Body of pancreas (tissue), 4 donors: ENCODE measurements at regions not wholly inside any gene's neighbourhood (a gene's known extent, or its start where the extent isn't known, plus 50 kb on each side); places are given as distances from the start of the nearest gene placed in this dataset.

ENCODE experiments used
- ATAC-seq: fragments of 150-250 bp; one replicate; pipeline ENCODE4 v1.9.1; 2016
- DNase-seq, 4 donors: peaks; one replicate each; pipeline ENCODE4 v3.0.0-alpha.2; 2019
- H3K27ac ChIP-seq, 4 donors: fragments of 200-600 bp; sonication (generic); 1 replicate in 3 of 4; 2 replicates in 1 of 4; pipeline versions ENCODE4 v1.5.1 to v1.6.1; 2016 to 2019; ENCODE audit warnings: mild to moderate bottlenecking in 1 of 4, mixed read lengths in 1 of 4, moderate library complexity in 1 of 4
- H3K27me3 ChIP-seq, 2 donors: fragments of 200-600 bp; sonication (generic); one replicate each; pipeline ENCODE4 v1.6.0; 2016; ENCODE audit warnings: mild to moderate bottlenecking in 1 of 2
- H3K36me3 ChIP-seq, 2 donors: fragments of 200-600 bp; sonication (generic); replicated peaks in 1 of 2; 2 replicates each; pipeline ENCODE4 v1.5.1; 2016; ENCODE audit warnings: low read depth in 2 of 2; ENCODE audit not compliant: insufficient read depth in 1 of 2
- H3K4me1 ChIP-seq: fragments of 200-600 bp; sonication (generic); one replicate; pipeline ENCODE4 v1.6.0; 2016
- H3K4me3 ChIP-seq, 2 donors: fragments of 200-600 bp; sonication (generic); 1 replicate in 1 of 2; 2 replicates in 1 of 2; pipeline ENCODE4 v1.5.1; 2016 to 2019
- H3K9me3 ChIP-seq, 3 donors: fragments of 200-600 bp; sonication (generic); 1 replicate in 2 of 3; 2 replicates in 1 of 3; pipeline ENCODE4 v1.5.1; 2016
- POLR2A ChIP-seq, 3 donors: fragments of 450-650 bp; IDR thresholded peaks; one replicate each; pipeline ENCODE4 v1.6.1; 2016; ENCODE audit warnings: antibody characterized with exemption in 3 of 3, mild to moderate bottlenecking in 2 of 3
- WGBS, 2 donors: methylation state at CpG; one replicate each; pipeline ENCODE4 v1.1.5; 2017; 5-methylcytosine and 5-hydroxymethylcytosine counted together
- intact Hi-C: fragments of 100-400 bp; cut with DNase I; formaldehyde crosslinking; loops from one replicate; pipeline ENCODE4 v1.15.1; 2023
- TF ChIP-seq, protein P1 (sequence below), 7 experiments: fragments of 450-650 bp in 4 of 7; fragments of 200-600 bp in 3 of 7; sonication (generic) in 3 of 7; IDR thresholded peaks; one replicate each; pipeline ENCODE4 v1.5.1; 2016 to 2019; ENCODE audit warnings: antibody characterized with exemption in 7 of 7

DNA sequence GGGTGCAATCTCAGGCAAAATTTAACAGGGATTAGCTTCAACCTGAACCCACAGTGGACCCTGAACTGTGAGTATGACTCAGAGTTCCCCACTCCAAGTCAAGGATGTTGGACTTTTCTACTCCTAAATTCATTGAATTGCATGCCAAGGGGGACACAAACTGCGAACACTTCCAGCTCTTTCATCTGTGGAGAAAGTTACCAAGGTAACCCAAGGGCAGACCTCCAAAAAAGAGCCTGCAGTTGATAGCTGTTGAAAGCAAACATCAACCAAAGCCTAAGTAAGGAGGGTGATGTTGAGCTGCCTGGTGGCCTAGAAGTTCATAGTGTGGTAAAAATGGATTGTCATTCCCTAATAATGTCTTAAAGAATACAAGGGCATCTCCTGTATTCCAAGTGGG is 1242.9 kb downstream of the C4orf33 start:
- Histone ChIP-seq H3K9me3 (no peaks in the 10 kb centered on the region), H3K27me3 (no peaks in the 10 kb centered on the region), H3K36me3 (no peaks in the 10 kb centered on the region), H3K4me1 (no peaks in the 10 kb centered on the region), H3K27ac (no peak overlapping the region), H3K4me3 (no peak overlapping the region)
- DNase-seq, result no peak
- TF ChIP-seq, protein P1, sequence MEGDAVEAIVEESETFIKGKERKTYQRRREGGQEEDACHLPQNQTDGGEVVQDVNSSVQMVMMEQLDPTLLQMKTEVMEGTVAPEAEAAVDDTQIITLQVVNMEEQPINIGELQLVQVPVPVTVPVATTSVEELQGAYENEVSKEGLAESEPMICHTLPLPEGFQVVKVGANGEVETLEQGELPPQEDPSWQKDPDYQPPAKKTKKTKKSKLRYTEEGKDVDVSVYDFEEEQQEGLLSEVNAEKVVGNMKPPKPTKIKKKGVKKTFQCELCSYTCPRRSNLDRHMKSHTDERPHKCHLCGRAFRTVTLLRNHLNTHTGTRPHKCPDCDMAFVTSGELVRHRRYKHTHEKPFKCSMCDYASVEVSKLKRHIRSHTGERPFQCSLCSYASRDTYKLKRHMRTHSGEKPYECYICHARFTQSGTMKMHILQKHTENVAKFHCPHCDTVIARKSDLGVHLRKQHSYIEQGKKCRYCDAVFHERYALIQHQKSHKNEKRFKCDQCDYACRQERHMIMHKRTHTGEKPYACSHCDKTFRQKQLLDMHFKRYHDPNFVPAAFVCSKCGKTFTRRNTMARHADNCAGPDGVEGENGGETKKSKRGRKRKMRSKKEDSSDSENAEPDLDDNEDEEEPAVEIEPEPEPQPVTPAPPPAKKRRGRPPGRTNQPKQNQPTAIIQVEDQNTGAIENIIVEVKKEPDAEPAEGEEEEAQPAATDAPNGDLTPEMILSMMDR (IDR thresholded peaks at IDR 0.05), result no peak
- TF ChIP-seq POLR2A (IDR thresholded peaks at IDR 0.05), result no peak
- 61 to 86% methylated on average over 1 of the region's 1 CpG for WGBS, 2 donors
- ATAC-seq, result no peak
- intact Hi-C loops, result no loop called here

DNA sequence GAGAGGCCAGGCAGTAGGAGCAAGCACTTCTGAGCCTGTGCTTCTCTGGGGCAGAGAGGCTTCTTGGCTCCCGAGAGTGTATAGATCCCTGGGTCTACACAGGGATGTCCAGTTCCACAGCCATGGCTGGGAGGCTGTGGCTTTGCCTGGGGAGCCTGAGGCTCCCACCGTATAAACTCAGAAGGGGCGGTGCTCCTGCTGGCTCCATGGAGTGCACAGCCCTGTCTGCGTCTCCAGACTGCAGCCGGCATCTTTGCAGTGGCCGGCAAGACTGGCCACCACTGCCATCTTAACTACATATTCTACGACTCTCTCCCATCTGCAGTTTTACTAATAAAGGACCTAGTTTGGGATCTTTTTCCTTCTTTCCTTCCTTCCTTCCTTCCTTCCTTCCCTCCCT is 1253.8 kb downstream of the C4orf33 start:
- no peaks in the 10 kb centered on the region for H3K4me1 ChIP-seq
- H3K27ac ChIP-seq, result no peak overlapping the region
- no peaks in the 10 kb centered on the region for H3K9me3 ChIP-seq
- no peak overlapping the region for H3K4me3 ChIP-seq
- ATAC-seq (no peak), DNase-seq (no peak)
- H3K36me3 ChIP-seq, result no peaks in the 10 kb centered on the region
- 86 to 91% methylated on average over 6 to 7 of the region's 7 CpGs for WGBS, 2 donors
- intact Hi-C loops, result no loop called here
- TF ChIP-seq, protein P1 (IDR thresholded peaks at IDR 0.05), result no peak
- no peak for TF ChIP-seq POLR2A (IDR thresholded peaks at IDR 0.05)
- H3K27me3 ChIP-seq, result no peaks in the 10 kb centered on the region

DNA sequence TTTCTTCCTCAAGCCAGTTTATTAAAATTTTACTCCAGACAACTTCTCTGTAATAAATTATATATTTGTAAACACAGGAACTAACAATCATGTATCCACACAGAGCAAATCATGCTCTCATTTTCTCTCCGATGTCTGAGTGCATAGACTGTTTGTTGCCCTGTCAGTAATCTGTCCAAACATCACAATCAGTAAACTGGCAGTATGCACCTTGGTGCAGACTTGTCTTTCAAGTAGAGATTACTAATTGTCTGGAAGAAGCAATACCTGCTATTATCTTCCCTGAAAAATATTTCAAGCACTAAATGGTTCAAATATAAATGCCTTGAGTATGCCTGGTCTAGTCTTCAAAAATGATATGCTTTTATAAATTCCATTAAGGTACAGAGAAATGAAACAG is 1260.9 kb downstream of the C4orf33 start:
- H3K9me3 ChIP-seq, result no peaks in the 10 kb centered on the region
- no peak overlapping the region for H3K4me3 ChIP-seq
- H3K27ac ChIP-seq, result no peak overlapping the region
- DNase-seq, result no peak
- ATAC-seq, result no peak
- no peaks in the 10 kb centered on the region for H3K27me3 ChIP-seq
- no peaks in the 10 kb centered on the region for H3K4me1 ChIP-seq
- TF ChIP-seq, protein P1 (IDR thresholded peaks at IDR 0.05), result no peak
- no peak for TF ChIP-seq POLR2A (IDR thresholded peaks at IDR 0.05)
- no peaks in the 10 kb centered on the region for H3K36me3 ChIP-seq
- WGBS, 2 donors, result 16 to 21% methylated on average over 1 of the region's 1 CpG
- intact Hi-C loops, result no loop called here

DNA sequence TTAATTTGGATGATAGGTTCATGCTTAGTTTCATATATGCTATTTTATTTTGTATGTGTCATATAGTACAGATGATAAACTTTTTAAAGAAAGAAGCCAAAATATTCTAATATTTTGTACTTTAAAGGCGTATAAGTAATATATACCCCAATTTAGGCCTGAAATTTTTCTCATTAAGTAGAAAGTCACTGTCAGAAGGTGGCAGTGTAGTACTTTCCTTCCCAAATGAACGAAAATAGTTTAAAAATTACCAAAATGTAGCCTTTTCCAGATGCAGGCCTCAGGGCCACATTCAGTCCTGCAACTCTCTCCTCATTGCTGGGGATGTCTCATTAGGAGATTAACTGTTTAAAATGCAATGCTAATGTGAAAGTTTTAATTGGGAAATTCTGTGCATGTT is 1263.6 kb downstream of the C4orf33 start:
- no peak for DNase-seq
- 52 to 59% methylated on average over 2 of the region's 2 CpGs for WGBS, 2 donors
- no peak for ATAC-seq
- Histone ChIP-seq H3K4me1 (no peaks in the 10 kb centered on the region), H3K27me3 (no peaks in the 10 kb centered on the region), H3K36me3 (no peaks in the 10 kb centered on the region), H3K9me3 (no peaks in the 10 kb centered on the region), H3K4me3 (no peak overlapping the region), H3K27ac (no peak overlapping the region)
- intact Hi-C loops, result no loop called here
- TF ChIP-seq, protein P1 (IDR thresholded peaks at IDR 0.05), result peak in 2 of 7 experiments; percentile 9 to 22
- no peak for TF ChIP-seq POLR2A (IDR thresholded peaks at IDR 0.05)

DNA sequence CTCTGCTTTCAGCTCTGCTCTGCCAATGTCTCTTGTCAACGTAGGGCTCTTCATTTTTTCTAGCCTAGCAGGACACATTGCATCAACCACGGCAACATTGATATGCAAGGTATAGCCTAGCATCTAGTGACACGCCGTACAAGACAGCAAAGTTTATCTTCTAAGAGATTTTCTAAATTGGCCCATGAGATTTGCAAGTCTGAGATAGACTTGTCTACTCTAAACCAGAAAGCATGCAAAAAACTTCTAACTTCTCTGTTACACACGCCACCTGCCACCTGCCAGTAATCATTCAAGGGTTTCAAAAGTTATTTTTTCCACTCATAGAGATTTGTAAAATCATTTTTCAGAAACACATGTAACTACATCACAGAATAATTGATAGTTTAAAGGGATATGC is 1265.7 kb downstream of the C4orf33 start:
- WGBS, 2 donors, result 77 to 81% methylated on average over 5 of the region's 5 CpGs
- H3K27me3 ChIP-seq, result no peaks in the 10 kb centered on the region
- no peak overlapping the region for H3K27ac ChIP-seq
- H3K4me3 ChIP-seq, result no peak overlapping the region
- H3K4me1 ChIP-seq, result no peaks in the 10 kb centered on the region
- H3K36me3 ChIP-seq, result no peaks in the 10 kb centered on the region
- intact Hi-C loops, result no loop called here
- TF ChIP-seq POLR2A (IDR thresholded peaks at IDR 0.05), result no peak
- TF ChIP-seq, protein P1 (IDR thresholded peaks at IDR 0.05), result no peak
- ATAC-seq (no peak), DNase-seq (no peak)
- no peaks in the 10 kb centered on the region for H3K9me3 ChIP-seq
